ENCODE measurements at regions not wholly inside any gene's neighbourhood (a gene's known extent, or its start where the extent isn't known, plus 50 kb on each side); places are given as distances from the start of the nearest gene placed in this dataset.

- ChIA-PET POLR2A (ENCODE audit: unreplicated experiment) (no interaction called here), CTCF (no interaction called here)
- Histone ChIP-seq H2AFZ (no peak overlapping the region), H3F3A (ENCODE audit: insufficient read depth, low read depth) (no peaks in the 10 kb centered on the region), H3K4me1 (replicated peaks; ENCODE audit: insufficient read depth) (no peaks in the 10 kb centered on the region), H3K36me3 (ENCODE audit: low read depth) (no peaks in the 10 kb centered on the region), H3K79me2 (ENCODE audit: low read depth) (no peaks in the 10 kb centered on the region), H4K20me1 (ENCODE audit: insufficient read depth) (no peaks in the 10 kb centered on the region), H3K27ac (no peak overlapping the region), H3K4me3 (no peak overlapping the region), H3K9me3 (ENCODE audit: insufficient read depth, low read depth) (no peaks in the 10 kb centered on the region), H3K9me2 (ENCODE audit: insufficient read depth) (no peaks in the 10 kb centered on the region), H3K4me2 (no peak overlapping the region), H3K27me3 (ENCODE audit: insufficient read depth, low read depth) (no peaks in the 10 kb centered on the region)
- intact Hi-C loops (cut with micrococcal nuclease; ENCODE audit: unreplicated experiment): no loop called here
- no peak for TF ChIP-seq EZH2 (IDR thresholded peaks at IDR 0.05; ENCODE audit: low read depth)
- no peak for TF ChIP-seq CTCF (conservative IDR thresholded peaks at IDR 0.05)
- no peak for DNase-seq
- no TSS peak for BruUV-seq (replicated peaks)
Measured at GRCh38 chr2:147509821-147510220, 335.0 kb upstream of the ACVR2A start.

GRCh38 chr2:147506889-147507288 is 337.9 kb upstream of the ACVR2A start:
- TF ChIP-seq EZH2 (IDR thresholded peaks at IDR 0.05; ENCODE audit: low read depth): no peak
- no peak for TF ChIP-seq CTCF (conservative IDR thresholded peaks at IDR 0.05)

GRCh38 chr2:147502711-147503290 is 342.0 kb upstream of the ACVR2A start:
- Histone ChIP-seq H3K9me2 (ENCODE audit: insufficient read depth) (no peaks in the 10 kb centered on the region), H3K4me2 (no peak overlapping the region), H3F3A (ENCODE audit: insufficient read depth, low read depth) (no peaks in the 10 kb centered on the region), H3K27ac (no peak overlapping the region), H3K9me3 (ENCODE audit: insufficient read depth, low read depth) (no peaks in the 10 kb centered on the region), H3K36me3 (ENCODE audit: low read depth) (no peaks in the 10 kb centered on the region), H4K20me1 (ENCODE audit: insufficient read depth) (no peaks in the 10 kb centered on the region), H3K79me2 (ENCODE audit: low read depth) (no peaks in the 10 kb centered on the region), H3K4me1 (replicated peaks; ENCODE audit: insufficient read depth) (no peaks in the 10 kb centered on the region), H3K27me3 (ENCODE audit: insufficient read depth, low read depth) (no peaks in the 10 kb centered on the region), H2AFZ (no peak overlapping the region), H3K4me3 (no peak overlapping the region)
- TF ChIP-seq EZH2 (IDR thresholded peaks at IDR 0.05; ENCODE audit: low read depth): no peak
- no peak for TF ChIP-seq CTCF (conservative IDR thresholded peaks at IDR 0.05)
- intact Hi-C loops (cut with micrococcal nuclease; ENCODE audit: unreplicated experiment): no loop called here
- no peak for DNase-seq
- ChIA-PET POLR2A (ENCODE audit: unreplicated experiment) (no interaction called here), CTCF (no interaction called here)
- BruUV-seq (replicated peaks): no TSS peak

More at GRCh38 chr2:147506889-147507288, 337.9 kb upstream of the ACVR2A start:
- Histone ChIP-seq H3K9me3 (ENCODE audit: insufficient read depth, low read depth) (no peaks in the 10 kb centered on the region), H3K27ac (no peak overlapping the region), H3K79me2 (ENCODE audit: low read depth) (no peaks in the 10 kb centered on the region), H3F3A (ENCODE audit: insufficient read depth, low read depth) (no peaks in the 10 kb centered on the region), H3K27me3 (ENCODE audit: insufficient read depth, low read depth) (no peaks in the 10 kb centered on the region), H3K36me3 (ENCODE audit: low read depth) (no peaks in the 10 kb centered on the region), H2AFZ (no peak overlapping the region), H3K9me2 (ENCODE audit: insufficient read depth) (no peaks in the 10 kb centered on the region), H3K4me1 (replicated peaks; ENCODE audit: insufficient read depth) (no peaks in the 10 kb centered on the region), H4K20me1 (ENCODE audit: insufficient read depth) (no peaks in the 10 kb centered on the region), H3K4me3 (no peak overlapping the region), H3K4me2 (no peak overlapping the region)
- CTCF ChIA-PET: no interaction called here
- POLR2A ChIA-PET (ENCODE audit: unreplicated experiment): no interaction called here
- BruUV-seq (replicated peaks): no TSS peak
- intact Hi-C loops (cut with micrococcal nuclease; ENCODE audit: unreplicated experiment): no loop called here
- DNase-seq: no peak
